ENCODE measurements at regions not wholly inside any gene's neighbourhood (a gene's known extent, or its start where the extent isn't known, plus 50 kb on each side); places are given as distances from the start of the nearest gene placed in this dataset.

DNA sequence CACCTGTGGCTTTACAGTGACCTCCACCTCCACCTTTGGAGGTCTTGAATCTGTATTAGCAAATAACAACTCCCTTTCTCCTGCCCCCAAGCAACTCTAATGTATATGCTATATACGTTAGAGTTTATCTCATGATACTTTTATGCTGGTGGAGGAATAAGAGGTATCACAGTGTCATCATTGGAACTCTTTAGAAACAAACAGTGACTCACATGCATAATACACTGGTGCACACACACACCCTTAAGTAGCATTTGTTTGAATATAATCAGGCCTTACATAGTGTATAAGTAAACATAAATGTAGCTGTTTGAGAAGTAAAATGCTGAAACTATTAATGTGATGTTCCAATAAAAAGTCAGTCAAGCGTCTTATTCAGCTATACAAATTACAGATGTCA, 280.2 kb upstream of the C2CD4B start:
- DNase-seq = no peak

DNA sequence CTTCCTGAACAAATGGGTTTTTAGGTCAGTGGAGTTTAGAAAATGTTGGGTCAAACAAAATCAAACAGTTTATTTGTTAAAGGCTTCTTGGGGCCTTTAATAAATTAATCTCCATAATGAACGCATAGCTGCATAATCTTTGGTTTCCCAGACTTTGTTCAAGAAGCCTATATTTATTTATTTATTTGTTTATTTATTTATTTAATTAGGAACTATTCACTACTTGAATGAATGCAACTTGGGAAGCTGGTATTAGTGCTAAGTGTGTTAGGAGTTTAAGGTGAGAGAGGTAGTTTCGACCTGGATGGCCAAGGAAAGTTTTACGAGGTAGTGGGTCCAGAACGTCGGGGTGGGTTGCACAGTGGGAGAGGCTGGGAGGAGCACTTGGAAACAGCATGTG, 281.9 kb upstream of the C2CD4B start:
- no peak for DNase-seq

DNA sequence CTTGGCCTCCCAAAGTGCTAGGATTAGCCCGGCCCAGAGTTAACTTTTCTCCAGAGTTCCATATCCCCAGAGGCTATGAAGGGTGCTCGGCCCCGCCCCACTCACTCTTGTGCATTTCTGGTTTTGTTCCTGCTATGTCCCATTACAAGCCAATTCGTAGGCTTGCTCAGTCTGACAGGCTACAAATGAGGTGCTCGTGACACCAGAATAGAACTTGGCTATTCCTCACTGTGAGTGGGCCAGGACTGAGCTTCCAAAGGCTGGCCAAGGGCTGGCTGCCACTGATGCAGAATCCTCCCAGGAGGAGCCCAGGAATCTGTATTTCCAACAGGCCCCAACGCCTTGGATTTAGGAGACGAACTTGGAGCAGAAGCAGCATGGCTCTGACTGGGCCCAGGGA, 282.7 kb upstream of the C2CD4B start:
- no peak for DNase-seq

DNA sequence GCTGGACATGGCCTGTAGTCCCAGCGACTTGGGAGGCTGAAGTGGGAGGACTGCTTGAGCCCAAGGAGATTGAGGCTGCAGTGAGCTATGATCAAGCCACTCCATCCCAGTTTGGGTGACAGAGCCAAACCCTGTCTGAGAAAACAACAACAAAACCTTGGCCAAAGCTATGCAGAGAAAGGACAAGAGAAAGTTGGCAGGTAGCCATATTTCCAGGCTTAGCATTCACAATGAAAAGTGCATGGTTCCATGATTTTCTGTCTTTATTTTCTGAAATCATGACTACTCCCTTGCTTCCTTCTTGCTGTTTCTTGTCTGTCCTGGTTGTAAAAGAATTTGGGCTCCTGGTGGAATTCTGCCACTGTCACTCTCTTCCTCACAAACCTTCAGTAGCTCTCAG, 284.6 kb upstream of the C2CD4B start:
- no peak for DNase-seq

DNA sequence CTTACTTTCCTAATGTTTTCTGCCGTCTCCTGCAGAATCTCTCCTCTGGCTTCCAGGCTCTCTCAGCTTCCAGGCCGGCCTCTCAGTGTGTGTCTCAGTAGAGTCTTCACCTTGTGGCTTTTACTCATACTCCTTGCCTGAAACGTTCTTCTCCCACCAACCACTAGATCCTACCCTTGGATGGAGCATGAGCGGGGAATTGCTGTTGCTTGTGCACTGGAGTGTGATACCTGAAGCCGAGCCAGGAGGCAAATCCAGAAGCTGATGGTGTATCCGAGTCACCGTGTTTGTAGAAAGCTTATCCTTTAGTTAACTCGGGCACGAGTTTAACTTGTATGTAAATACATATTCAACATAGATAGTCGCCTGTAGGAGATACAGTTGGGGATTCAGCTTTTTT, 285.0 kb upstream of the C2CD4B start:
- DNase-seq = no peak

DNA sequence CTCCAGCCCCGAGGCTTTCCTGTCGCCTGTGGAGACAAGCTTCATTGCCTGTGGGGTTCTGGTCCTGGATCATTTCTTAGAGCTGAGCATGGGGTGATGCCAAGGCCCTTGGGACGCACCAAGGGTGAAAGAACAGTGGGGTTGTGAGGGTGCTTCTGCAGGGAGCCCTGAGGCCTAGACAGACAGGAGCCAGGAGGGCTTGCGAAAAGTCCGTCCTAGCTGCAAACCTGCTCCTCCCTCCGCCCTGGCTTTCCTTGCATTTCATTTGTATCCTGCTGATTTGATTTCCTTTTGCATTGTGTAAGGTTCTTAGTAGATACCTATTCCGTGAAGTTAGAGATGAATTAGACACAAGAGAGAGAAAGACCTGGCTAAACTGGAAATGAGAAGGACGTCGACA, 286.9 kb upstream of the C2CD4B start:
- no peak for DNase-seq

DNA sequence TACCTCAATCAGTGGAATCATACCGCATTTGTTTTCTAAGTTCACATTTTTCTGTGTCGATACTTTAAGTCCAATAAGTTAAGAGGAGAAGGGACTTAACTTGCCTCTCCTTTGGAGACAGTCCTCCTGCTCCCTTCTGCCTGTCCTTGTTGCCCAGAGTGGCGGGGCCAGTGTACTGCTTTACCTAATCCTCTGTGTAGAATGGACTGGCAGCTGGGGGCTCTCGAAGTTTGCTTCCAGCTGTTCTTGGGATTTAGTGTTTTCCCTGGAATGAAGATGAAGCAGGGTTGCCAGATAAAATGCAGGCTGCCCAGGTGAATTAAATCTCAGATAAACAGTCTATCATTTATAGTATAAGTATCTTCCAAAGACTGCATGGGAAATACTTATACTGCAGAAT, 287.6 kb upstream of the C2CD4B start:
- DNase-seq = no peak

DNA sequence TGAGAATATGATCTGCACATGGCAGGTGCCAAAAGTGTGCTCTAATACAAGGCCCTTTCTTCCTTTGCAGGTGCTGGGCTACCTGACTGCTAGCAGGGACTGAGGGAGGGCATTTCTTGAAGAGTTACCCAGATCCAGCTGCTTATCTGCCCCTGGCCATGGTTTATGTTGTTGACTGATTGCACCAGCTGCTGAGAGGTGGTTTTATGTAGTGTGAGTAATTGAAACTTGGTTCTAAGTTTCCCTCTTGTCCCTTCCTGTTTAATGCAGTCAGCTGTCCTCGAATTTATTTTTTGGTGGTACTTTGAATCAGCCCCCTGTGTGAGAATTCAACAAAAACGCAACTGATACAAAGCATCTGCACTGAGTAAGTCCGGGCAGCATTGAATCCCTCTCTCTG, 288.3 kb upstream of the C2CD4B start:
- no peak for DNase-seq

DNA sequence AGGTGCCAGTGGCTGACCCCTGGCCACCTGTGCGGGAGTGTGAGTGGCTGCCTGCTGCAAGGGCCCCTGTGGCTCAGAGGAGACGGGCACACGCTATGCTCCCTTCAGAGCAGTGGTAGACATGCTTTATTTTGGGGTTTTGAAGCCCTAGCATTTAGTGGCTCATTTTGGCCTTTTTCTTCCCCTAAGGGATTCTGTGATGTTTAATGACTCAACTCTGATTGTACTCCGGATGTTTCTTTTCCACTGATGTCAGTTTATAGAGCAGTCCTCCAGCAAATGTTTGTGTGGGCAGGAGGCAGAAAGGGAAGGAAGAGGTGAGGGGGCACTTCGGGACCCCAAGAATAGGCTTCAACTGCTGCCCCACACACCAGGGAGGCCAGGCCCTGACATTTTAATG, 288.9 kb upstream of the C2CD4B start:
- no peak for DNase-seq

DNA sequence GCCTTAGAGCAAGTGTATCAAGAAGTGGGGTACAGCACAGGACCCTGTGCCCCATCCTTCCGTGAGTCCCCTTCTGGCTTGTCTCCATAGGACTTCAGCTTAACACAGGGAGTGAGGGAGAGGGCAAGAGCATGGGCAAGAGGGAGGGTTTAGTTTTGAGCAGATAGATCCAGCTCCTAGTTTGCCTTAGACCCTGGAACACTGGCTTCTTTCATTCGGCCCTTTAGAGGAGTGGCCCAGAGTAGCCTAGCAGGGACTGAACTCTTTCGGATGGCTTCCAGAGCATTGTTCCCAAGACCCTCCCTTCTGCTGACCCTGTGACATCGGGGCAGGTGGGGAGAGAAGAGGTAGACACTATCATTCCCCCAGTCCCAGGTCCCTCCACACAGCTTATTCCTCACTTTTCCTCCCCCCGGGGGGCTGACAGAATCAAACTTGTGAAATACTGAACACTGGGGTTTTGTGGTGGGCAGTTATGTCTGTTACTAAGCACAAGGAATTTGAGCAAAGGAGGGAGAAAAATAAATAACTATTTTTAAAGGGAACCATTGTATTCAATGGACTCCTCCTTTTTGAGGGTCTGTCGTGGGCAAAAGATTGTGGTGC, 289.6 kb upstream of the C2CD4B start:
- no peak for DNase-seq

DNA sequence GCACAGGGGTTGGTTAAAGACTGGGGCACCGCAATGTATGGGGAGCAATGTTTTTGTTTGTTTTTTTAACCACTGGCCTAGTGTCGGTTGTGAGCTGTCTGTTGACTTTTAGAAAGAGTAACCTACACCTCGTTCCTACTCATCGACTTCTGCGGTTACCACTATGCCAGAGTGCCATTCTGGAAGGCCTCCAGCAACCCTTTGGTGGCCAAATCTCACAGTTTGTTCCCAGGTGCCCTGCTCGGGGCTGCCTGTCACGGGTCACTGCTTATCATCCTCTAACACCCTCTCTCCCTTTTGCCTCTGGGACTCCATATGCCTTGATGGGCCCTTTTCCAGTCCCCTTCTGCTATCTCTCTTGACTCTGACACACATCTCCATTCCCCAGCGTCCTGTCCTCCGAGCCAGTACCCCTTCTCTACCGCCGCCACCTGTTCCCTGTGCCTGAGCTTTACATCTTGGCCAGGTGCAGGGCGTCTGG, 290.4 kb upstream of the C2CD4B start:
- no peak for DNase-seq

DNA sequence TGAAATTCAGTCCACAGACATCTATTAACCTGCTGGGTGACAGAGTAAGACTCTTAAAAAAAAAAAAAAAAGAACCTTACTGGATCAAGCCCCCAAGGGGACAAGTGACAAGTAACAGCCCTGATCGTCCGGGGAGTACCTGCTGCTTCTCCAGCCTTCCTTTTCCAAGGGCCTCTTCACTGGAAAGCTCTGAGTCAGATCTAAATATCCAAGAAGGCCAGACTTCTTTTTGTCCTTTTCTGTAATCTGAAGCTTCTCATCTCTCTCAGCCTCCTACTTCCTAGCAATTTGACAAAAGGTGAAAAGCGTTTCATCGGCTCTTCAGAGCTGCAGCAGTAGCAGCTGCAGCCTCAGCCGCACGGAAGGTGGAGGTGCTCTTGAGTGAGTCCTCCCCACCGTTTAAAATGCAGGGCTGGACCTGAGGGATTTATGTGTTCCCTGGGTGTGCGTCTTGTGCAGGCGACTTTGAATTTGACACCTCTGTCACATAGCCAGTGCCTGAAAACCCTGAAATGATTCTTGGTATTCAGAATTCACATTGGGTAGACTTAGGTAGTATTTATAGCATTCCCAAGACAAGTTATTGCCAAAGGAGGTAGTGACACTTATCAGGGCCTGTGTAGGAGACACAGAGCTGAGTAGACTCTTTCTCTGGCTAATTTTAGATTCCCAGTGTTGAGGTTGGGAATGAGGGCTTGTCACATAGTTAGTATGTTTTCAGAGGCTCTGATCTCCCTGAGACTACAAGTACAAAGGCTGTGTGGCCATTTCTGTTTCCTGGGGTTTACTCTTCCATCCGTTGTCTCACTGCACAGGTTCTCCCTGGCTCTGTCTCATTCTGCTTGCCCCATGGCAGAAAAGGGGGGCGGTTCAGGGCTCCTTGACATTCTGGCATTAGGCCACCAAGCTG, 291.2 kb upstream of the C2CD4B start:
- no peak for DNase-seq

DNA sequence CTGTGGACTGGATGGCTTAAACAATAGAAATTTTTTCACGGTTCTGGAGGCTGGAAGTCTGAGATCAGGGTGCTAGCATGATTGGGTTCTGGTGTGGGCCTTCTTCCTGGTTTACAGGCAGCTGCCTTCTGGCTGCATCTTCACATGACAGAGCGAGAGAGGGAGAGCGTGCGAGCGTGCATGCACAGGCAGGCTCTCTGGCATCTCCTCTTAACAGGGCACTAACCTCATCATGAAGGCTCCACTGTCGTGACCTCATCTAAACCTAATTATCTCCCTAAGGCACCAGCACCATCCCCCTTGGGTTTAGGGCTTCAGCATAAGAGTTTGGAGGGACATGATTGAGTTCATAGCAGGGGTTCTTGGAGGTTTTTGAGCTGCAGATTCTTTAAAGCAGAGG, 292.0 kb upstream of the C2CD4B start:
- no peak for DNase-seq

DNA sequence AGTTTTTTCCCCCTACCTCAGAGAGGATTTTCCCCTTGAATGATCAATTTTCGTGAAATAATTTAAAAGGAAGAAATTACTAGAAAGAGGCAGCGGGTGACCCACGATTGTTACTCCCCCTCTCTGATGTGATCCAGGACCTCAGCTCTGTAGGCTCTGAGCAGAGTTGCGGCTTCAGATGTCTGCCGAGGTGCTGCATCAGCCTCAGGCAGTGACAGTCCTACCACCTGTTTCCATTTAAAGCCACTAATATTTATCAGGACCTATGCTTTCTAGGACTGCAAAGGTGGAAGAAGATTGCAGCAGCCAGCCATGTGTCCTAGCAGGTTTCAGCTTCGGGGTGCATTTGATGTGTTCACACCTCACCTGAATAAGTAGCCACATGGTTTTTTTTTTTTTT, 294.8 kb upstream of the C2CD4B start:
- DNase-seq = no peak

DNA sequence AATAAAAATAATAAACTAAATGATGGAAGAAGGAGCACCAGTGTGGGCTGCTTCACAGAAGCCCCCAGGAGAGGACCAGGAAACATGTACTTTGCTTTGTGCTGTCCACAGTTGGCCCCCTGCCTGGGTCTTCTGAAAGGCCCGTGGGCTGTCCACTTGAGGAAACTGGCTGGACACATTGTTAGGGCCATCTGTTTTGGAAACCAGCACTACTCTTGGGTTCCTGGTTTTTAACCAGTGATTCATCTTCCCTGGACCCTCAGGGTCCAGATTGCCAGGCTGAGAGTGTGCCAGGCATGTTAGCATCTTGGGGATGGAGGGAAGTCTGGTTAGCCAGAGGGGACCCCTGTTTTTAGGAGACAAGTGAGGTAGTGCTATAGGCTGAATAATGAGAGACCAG, 297.2 kb upstream of the C2CD4B start:
- no peak for DNase-seq

DNA sequence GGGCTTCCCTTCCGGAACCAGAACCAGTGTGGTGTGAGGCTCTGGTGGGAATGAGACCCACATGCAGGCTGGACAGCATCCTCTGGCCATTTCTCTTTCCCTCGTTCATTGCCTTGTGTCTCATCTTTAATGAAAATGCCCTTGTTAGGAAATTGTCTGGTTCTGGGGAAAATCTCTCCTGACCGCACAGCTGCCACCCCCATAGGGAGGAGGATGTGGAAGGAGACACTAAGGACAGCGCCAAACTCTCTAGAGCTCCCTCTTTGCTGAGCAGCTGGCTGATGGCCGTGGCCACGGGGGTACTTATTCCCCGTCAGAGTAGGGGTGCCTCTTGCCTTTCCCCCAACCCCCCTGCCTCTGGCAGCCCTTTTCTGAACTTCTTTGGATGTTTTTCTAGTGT, 297.6 kb upstream of the C2CD4B start:
- DNase-seq = no peak

DNA sequence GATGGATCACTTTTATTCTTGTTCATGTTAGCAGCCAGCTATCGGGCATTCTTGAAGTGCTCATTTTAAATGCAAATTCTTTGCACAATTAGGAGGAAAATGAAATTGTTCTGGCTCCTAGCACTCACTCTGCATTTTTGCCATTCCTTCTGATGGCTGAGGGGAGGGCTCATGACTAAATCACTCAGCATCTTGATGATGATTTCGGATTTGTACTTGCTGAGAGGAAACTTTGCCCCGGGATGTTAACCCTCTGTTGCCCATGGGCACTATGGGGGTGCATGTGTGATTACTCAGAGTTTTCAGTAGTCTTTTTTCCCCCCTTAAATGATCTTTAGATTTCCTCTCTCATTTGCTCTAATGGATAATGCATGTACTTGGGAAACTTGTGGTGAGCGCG, 299.6 kb upstream of the C2CD4B start:
- no peak for DNase-seq

DNA sequence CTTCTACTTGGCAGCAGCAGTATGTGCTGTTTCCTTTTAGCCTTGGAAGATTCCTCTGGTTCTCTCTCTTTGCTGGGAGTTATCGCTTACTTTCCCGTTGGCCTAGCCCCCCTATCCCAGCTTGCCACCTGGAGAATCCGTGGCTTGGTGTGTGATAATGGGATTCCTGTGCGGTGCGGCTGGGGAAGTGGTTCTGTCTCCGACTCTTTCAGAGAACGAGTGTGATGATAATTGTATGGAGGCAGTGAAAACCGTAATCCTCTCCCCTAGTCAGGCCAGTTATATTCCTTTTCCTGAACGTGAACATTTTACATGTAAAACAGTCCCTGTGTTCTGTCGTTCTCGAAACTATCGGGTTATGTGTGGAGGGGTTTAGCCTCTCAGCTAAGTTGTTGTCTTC, 300.1 kb upstream of the C2CD4B start:
- no peak for DNase-seq

DNA sequence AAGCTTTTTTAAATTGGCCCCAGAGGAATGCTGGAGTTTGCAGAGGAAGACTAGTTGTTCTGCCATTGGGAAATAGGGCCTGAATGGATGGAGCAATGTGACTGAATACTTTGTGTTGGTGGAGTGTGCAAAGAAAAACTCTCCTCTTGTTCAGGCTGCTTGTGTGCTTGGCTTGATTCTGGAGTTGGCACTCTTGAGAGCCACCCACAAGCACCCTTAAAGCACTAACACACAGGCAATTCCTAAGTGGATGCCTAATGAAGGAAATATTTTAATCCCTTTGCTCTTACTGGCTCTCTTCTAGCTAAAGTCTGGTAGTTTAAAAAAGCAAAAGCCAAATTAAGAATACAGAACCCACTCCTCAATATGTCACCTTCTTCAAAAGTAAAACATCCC, 304.4 kb upstream of the C2CD4B start:
- no peak for DNase-seq

DNA sequence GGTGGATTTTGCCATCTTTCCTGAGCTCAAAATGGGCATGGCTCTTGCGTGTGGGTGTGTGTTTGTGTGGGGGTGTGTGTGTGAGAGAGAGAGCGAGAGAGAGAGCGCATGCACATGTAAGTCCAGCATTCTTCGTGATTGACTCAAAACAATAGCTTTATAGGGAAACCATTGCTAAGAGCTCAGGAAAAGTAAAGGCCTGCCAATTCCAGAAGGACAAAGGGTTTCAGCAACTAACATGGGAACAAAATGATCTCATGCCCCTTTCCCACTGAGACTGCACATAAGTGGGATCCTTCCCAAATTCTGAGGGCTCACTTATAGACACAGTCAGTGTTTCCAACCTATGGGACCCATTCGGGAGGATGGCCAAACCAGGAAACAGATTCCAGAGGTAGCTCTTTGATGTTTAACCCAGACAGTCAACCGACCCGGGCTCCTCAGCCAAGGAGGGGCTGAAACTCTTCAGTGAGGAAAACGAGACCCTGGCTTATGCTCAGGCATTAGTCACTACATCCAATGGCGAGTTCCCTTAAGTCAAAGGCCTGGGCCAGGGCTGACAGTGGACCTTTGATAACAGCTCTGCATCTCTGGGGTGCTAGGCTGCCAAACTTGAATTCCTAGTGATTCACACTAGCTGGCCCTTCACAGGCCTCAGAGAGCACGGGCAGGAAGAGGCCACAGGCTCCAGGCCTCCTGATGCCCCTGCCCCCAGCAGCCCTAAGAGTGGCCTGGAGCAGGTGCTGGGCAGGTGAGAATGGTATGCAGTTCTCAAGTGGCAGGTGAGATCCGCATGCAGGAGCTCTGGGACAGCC, 305.0 kb upstream of the C2CD4B start:
- no peak for DNase-seq

DNA sequence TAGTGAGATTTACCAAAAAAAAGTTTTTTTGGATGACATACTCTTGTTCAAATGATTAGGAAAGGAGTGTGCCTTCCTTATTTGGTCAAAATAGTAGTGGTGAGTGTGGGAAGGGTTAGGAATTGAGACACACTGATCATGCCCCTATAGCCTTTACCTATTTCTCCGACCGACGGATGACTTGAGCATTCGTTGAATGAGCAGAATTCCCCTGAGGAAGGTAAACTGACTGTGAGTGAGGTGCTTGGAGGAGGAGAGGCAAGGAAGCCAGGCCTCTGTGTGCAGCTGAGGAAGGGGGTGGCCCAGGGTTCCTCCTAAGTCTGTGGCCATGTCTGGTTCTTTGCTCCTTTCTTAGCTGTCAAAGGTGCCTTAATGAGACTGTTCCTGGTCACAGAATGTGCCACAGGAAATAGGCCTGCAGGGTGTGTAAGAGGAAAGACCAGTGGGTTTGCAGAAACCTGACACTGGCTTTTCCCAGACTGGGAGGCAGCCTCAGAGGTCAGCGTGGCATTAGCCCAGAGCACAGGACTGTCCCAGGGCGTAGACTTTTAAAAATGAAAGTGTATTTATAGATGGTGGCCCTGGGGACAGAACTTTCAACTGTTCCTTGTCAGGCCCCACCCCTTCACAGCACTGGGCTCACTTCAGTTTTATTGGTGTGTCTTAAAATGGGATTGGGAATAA, 307.7 kb upstream of the C2CD4B start:
- no peak for DNase-seq

DNA sequence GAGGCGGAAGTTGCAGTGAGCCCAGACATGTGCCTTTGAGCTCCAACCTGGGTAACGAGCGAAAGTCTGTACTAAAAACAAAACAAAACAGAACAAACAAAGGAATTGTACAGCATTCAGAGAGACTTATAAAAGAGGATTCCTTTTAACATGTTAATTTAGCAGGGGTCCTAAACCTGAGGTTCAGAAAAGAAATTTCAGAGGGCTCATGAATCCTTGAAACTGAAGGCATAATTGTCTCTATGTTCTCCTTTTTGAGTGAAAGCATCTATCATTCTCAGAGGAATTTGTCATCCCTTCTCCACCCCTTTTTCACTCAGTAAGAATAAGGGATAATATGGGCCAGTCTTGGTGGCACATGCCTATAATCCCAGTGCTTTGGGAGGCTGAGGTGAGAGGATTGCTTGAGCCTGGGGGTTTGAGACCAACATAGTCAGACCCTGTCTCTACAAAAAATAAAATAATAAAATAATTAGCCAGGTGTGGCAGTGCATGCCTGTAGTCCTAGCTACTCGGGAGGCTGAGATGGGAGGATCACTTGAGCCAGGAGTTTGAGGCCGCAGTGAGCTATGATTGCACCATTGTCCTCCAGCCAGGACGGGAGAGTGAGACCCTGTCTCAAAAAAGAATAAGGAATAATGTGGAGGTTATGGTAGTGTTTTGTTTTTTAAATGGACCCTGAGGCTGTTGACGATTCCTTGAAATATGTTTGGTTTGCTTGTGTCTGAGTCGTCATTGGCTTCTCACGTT, 309.1 kb upstream of the C2CD4B start:
- DNase-seq = no peak

DNA sequence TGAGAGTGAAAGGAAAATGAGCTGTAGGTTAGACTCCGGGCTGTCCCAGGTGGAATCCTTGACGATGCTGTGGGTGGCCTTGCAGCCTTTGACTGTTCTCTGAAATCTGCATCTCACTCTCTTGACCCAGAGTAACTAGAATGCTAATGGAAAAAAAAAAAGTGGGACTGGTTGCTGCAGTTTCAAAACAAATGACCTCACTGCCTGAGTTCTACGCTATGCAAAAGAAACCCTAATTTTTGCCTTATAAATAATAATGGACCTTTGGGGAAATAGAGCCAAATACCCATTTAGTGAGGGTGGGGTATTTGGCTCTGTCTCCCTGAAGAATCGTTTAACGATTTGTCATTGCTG, 309.7 kb upstream of the C2CD4B start:
- DNase-seq = no peak
